ENCODE measurements at regions not wholly inside any gene's neighbourhood (a gene's known extent, or its start where the extent isn't known, plus 50 kb on each side); places are given as distances from the start of the nearest gene placed in this dataset.

DNA sequence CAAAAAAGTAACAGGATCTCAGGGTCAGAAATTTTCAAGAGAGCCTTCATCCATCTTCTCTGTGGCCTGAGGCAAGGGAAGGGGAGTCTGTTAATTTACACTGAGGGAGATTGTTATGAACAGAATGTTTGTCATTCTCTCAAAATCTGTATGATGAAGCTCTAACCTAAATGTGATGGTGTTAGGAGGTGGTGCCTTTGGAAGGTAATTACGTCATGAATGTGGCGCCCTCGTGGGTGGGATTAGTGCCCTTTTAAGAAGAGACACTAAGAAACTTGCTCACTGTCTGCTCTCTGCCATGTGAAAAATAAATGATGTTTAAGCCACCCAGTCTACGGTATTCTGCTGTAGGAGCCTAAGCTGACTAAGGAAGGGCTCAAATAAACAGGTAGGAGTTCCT, 521.6 kb downstream of the SNAPC1 start:
- in situ Hi-C loops (cut with HindIII; ENCODE audit: low pct_unique_long_range_greater_than_20kb, low sequenced_read_pairs): no loop called here
- DNase-seq (ENCODE audit: low read depth): no peak

- DNase-seq (ENCODE audit: low read depth): no peak
- in situ Hi-C loops (cut with HindIII; ENCODE audit: low pct_unique_long_range_greater_than_20kb, low sequenced_read_pairs): no loop called here
Measured at GRCh38 chr14:62289471-62289870, 527.3 kb downstream of the SNAPC1 start.

DNA sequence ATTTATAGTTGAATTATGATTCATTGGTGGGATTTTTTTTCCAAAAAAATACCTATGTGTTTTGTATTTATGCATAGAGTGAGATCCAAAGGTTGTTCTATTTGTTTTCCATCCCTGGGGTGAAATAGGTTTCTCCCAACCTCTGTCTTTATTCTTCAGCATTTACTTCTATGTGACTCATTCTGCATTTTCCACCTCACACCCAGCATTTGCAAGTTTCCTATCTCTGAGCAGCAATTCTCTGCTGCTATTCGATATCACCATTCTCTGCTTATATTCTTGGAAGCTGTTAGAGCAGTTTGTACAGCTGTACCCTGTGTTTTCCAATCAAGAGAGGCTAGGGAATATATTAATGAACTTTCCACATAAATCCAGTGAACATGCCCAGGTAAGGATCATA, 538.9 kb downstream of the SNAPC1 start:
- no peak for DNase-seq (ENCODE audit: low read depth)
- in situ Hi-C loops (cut with HindIII; ENCODE audit: low pct_unique_long_range_greater_than_20kb, low sequenced_read_pairs): no loop called here

- DNase-seq (ENCODE audit: low read depth): no peak
- in situ Hi-C loops (cut with HindIII; ENCODE audit: low pct_unique_long_range_greater_than_20kb, low sequenced_read_pairs): no loop called here
Measured at GRCh38 chr14:62301911-62302310, 539.7 kb downstream of the SNAPC1 start.

DNA sequence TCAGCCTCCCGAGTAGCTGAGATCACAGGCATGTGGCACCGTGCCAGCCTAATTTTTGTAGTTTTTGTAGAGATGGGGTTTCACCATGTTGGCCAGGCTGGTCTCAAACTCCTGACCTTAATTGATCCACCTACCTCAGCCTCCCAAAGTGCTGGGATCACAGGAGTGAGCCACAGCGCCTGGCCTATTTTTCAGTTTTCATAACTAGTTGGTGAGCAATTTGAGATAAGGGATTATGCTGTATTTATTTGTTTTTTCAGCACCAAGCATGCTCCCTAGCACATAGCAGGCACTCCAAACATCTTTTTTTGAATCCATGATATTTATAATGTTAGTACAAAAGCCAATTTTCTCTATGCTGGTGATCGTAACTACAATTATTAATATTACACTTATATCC, 541.2 kb downstream of the SNAPC1 start:
- in situ Hi-C loops (cut with HindIII; ENCODE audit: low pct_unique_long_range_greater_than_20kb, low sequenced_read_pairs): no loop called here

DNA sequence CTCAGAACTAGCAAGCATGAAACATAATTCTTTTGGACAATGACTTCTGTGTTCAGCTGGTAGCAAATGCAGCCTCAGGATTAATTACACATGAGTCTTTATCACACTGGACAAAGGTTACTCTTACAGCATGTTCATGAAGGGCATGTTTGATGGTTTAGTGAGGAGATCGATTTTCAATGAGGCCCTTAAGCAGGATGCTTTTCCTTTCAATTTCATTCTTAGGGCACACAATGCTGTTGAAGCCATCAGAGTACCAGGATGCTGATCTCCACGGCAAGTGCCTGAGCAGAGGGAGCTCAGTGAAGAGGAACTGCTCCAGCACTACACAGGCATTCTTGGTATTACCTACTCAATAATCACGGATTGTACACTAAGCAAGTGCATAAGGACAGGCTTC, 542.0 kb downstream of the SNAPC1 start:
- in situ Hi-C loops (cut with HindIII; ENCODE audit: low pct_unique_long_range_greater_than_20kb, low sequenced_read_pairs): no loop called here
- no peak for DNase-seq (ENCODE audit: low read depth)

More for the DNA sequence above, 541.2 kb downstream of the SNAPC1 start:
- DNase-seq (ENCODE audit: low read depth): no peak

DNA sequence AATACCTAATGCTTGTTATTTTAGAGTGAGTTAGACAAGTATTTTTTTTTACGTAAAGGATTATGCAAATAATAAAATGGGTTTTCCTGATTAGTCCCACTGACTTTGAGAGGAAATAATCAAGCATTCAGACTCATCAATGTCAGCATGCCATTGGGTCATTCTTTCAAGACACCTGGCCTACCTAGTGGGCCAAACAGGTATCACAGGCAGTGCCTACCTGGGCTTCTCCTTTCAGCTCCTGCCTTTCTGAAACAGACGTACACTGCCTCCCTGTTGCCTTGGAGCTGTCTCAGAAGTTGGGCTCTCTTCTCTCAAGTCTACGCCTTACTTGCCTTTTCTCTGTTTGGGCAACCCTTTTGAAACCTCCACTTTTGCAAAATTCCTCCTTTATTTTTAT, 545.6 kb downstream of the SNAPC1 start:
- no peak for DNase-seq (ENCODE audit: low read depth)
- in situ Hi-C loops (cut with HindIII; ENCODE audit: low pct_unique_long_range_greater_than_20kb, low sequenced_read_pairs): no loop called here

DNA sequence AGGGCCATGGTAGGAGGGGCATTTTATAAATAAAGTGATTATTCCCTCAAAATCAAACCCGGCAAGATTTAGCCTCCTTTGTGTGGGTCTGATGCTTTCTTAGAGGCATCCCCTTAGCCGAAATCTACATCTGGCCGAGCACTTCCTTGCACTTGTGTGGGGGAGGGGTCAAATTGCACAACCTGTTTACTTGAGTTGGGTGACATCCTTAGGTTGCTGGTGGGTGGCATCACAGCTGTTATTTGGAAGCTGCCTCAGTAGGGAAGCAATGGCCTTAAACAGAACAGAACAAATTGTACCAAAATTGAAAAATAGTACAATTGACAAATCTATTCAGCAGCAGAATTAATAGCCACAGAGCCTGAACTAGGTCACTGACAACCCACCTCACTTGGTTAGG, 546.1 kb downstream of the SNAPC1 start:
- no peak for DNase-seq (ENCODE audit: low read depth)
- in situ Hi-C loops (cut with HindIII; ENCODE audit: low pct_unique_long_range_greater_than_20kb, low sequenced_read_pairs): no loop called here

DNA sequence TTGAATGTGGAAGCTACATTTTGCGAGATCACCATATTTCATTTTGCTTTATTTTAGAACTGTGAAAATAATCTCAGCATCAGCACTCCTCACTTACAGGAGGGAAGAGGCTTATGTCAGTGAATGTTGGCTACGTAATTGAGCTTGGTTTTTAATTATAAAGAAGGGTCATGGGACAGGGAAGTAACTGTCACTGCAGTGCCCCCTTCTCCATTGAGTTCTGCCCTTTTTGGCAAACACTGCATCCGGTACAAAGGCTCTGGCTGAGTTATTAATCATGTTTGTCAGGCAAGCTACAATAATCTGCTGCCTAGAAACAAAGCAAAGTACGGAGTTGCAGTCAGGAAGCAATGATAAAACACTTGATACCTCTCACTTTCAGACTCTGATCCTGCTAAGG, 546.7 kb downstream of the SNAPC1 start:
- DNase-seq (ENCODE audit: low read depth): no peak
- in situ Hi-C loops (cut with HindIII; ENCODE audit: low pct_unique_long_range_greater_than_20kb, low sequenced_read_pairs): no loop called here

DNA sequence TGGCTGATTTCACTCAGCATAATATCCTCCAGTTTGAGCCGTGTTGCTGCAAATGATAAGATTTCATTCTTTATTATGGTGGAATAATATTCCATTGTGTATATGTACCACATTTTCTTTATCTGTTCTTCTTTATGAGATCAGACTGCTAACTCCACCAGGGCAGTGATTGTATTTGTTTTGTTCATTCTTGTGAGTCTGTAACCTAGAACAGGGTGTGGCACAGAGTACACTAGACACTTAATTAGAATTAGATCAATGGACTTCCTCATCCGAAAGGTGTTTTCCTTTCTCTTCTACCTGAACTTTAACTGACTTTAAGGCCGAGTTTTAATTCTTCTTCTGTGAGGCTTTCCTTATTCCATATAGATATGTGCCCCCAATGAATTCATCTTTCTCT, 551.0 kb downstream of the SNAPC1 start:
- no peak for DNase-seq (ENCODE audit: low read depth)
- in situ Hi-C loops (cut with HindIII; ENCODE audit: low pct_unique_long_range_greater_than_20kb, low sequenced_read_pairs): no loop called here

DNA sequence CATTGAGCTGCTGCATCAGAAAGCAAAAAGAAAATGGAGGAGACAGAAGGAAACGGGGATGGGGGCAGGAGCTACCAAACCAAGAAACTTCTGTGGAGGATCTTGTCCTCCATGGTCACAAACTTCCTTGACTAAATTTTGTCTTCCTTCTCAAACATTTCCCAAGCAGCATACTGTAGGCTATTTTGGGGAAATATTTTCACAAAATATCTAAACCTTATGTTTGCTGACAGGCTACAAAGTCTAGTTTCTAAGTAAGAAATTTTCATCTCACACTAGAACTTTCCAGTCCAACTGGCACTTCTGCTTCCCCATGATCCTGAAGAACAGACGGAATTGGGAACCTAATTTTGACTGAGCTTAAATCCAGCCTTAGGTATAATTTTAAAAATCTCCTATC, 552.0 kb downstream of the SNAPC1 start:
- no peak for DNase-seq (ENCODE audit: low read depth)
- in situ Hi-C loops (cut with HindIII; ENCODE audit: low pct_unique_long_range_greater_than_20kb, low sequenced_read_pairs): no loop called here

- in situ Hi-C loops (cut with HindIII; ENCODE audit: low pct_unique_long_range_greater_than_20kb, low sequenced_read_pairs): no loop called here
Measured at GRCh38 chr14:62314871-62315270, 552.7 kb downstream of the SNAPC1 start.

DNA sequence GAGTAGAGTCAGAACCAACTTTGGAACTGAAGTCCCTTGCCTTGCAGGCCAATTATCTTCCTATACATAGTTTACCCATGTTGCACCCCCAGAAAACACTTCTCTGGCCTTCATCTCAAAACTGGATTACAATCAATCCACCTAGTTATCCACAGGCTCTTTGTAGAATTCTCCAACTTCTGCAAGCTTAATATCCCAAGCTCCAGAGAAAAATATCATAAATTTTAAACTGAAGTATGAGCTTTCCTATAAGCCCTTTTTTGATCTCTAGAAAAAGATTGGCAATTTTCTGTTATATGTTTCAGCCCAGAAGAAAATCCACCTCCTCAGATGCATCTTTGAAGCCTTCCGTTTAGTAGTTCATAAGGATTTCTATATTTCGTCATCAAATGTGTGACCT, 553.4 kb downstream of the SNAPC1 start:
- DNase-seq (ENCODE audit: low read depth): no peak
- in situ Hi-C loops (cut with HindIII; ENCODE audit: low pct_unique_long_range_greater_than_20kb, low sequenced_read_pairs): no loop called here

More at GRCh38 chr14:62314871-62315270, 552.7 kb downstream of the SNAPC1 start:
- DNase-seq (ENCODE audit: low read depth): no peak

- in situ Hi-C loops (cut with HindIII; ENCODE audit: low pct_unique_long_range_greater_than_20kb, low sequenced_read_pairs): no loop called here
- DNase-seq (ENCODE audit: low read depth): no peak
Measured at GRCh38 chr14:62322216-62322615, 560.0 kb downstream of the SNAPC1 start.

- in situ Hi-C loops (cut with HindIII; ENCODE audit: low pct_unique_long_range_greater_than_20kb, low sequenced_read_pairs): no loop called here
- DNase-seq (ENCODE audit: low read depth): no peak
Measured at GRCh38 chr14:62329427-62329826, 567.2 kb downstream of the SNAPC1 start.

- in situ Hi-C loops (cut with HindIII; ENCODE audit: low pct_unique_long_range_greater_than_20kb, low sequenced_read_pairs): no loop called here
- no peak for DNase-seq (ENCODE audit: low read depth)
Measured at GRCh38 chr14:62347562-62348011, 585.4 kb downstream of the SNAPC1 start.

DNA sequence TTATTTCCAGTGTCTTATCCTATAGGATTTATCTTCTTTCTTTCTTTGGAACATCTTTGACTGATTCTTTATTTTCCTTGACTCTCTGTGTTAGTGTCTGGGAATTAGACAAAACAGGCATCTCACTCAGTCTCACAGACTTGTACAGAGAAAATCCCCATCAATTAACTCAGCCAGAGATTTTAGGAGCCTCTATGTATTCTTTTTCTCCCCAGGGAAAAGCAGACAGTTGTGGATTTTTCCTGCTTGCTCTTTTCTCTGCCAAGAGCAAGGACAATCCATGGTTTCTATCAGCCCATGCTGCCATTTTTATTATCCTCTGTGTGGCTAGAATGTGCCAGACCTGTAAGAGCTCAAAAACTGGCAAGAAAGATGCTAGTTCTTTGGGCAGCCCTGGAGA, 595.1 kb downstream of the SNAPC1 start:
- in situ Hi-C loops (cut with HindIII; ENCODE audit: low pct_unique_long_range_greater_than_20kb, low sequenced_read_pairs): no loop called here
- no peak for DNase-seq (ENCODE audit: low read depth)

GRCh38 chr14:62364161-62364560, 601.9 kb downstream of the SNAPC1 start:
- in situ Hi-C loops (cut with HindIII; ENCODE audit: low pct_unique_long_range_greater_than_20kb, low sequenced_read_pairs): no loop called here
- no peak for DNase-seq (ENCODE audit: low read depth)

DNA sequence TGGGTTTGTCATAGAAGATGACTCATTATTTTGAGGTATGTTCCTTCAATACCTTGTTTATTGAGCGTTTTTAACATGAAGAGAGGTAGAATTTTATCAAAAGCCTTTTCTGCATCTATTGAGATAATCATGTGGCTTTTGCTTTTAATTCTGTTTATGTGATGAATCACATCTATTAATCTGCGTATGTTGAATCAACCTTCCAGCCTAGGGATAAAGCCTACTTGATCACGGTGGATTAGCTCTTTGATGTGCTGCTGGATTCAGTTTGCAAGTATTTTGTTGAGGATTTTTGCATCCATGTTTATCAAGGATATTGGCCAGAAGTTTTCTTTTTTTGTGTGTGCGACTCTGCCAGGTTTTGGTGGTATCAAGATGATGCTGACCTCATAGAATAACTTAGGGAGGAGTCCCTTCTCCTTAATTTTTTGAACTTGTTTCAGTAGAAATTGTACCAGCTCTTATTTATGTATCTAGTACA, 602.6 kb downstream of the SNAPC1 start:
- DNase-seq (ENCODE audit: low read depth): no peak

DNA sequence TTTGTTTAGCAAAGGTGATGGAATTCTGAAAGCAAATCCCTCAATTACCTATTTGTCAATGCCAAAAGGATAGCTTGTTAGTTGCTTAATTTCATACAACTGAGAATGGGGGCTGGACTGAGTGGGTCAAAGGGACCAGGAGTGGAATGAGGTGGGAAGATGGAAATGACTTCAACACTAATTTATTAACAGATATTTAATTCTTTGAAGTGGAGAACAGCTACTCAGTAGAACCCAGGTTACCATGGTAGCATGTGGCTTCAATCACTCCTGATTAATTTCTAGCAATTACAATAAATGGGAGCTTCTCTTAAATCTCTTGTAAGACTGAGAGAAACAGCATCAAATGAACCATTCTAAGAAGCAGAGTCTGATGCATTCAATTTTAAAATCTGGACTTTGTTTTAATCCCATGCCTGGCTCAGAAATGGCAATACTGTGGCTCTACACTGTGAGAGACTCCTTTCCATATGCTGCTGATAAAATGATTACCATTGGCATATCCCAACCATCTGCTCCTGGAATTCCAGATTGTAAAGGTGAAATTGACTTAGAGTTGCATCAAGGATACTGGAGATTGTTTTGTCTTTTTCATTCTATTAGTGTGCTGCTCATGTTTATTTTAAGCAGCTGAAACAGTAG, 607.8 kb downstream of the SNAPC1 start:
- in situ Hi-C loops (cut with HindIII; ENCODE audit: low pct_unique_long_range_greater_than_20kb, low sequenced_read_pairs): no loop called here

More for the DNA sequence above, 602.6 kb downstream of the SNAPC1 start:
- in situ Hi-C loops (cut with HindIII; ENCODE audit: low pct_unique_long_range_greater_than_20kb, low sequenced_read_pairs): no loop called here

More for the DNA sequence above, 607.8 kb downstream of the SNAPC1 start:
- no peak for DNase-seq (ENCODE audit: low read depth)
